Mucosa of descending colon (tissue), 3 donors: ENCODE measurements at regions not wholly inside any gene's neighbourhood (a gene's known extent, or its start where the extent isn't known, plus 50 kb on each side); places are given as distances from the start of the nearest gene placed in this dataset.

Experiments
- ATAC-seq: fragments of 200-7000 bp; cut with Tn5 transposase; one replicate; pipeline ENCODE4 v1.9.1; 2020; ENCODE audit warnings: mild to moderate bottlenecking, moderate library complexity
- DNase-seq, 3 donors: peaks; one replicate each; pipeline ENCODE4 v3.0.0-alpha.2; 2020
- H3K36me3 ChIP-seq: fragments of 200-600 bp; one replicate; pipeline ENCODE4 v1.8.0; 2021; ENCODE audit warnings: low read depth, mild to moderate bottlenecking
- H3K4me1 ChIP-seq: fragments of 200-600 bp; one replicate; pipeline ENCODE4 v1.8.0; 2021; ENCODE audit warnings: low read depth, mild to moderate bottlenecking
- H3K4me3 ChIP-seq: fragments of 200-600 bp; one replicate; pipeline ENCODE4 v1.8.0; 2021; ENCODE audit warnings: mild to moderate bottlenecking
- H3K9me3 ChIP-seq: fragments of 200-600 bp; one replicate; pipeline ENCODE4 v1.8.0; 2021; ENCODE audit warnings: mild to moderate bottlenecking
- CTCF ChIP-seq: fragments of 200-600 bp; IDR thresholded peaks from one replicate; pipeline ENCODE4 v1.8.0; 2022; ENCODE audit warnings: antibody characterized with exemption, mild to moderate bottlenecking
- intact Hi-C, 2 donors: fragments of 100-400 bp; cut with DNase I in 1 of 2; cut with micrococcal nuclease in 1 of 2; formaldehyde crosslinking; loops; one replicate each; pipeline versions ENCODE4 v1.11.0 to v1.11.1; 2022; cut with DNase I, micrococcal nuclease
- donor health status: DM: no; HTN: no; CAD: no; lungs with moderate emphysema.
- donor health status: DM: no; HTN: no; CAD: no.
- donor health status: DM: no; HTN: yes; CAD: no.

- no peak for TF ChIP-seq CTCF
- Histone ChIP-seq H3K9me3 (peaks cover 10% of the 10 kb centered on the region), H3K36me3 (no peaks in the 10 kb centered on the region), H3K4me1 (no peaks in the 10 kb centered on the region), H3K4me3 (no peak overlapping the region)
- DNase-seq (no peak), ATAC-seq (no peak)
- intact Hi-C loops = no loop called here
Measured at GRCh38 chr6:94478133-94479005, 1059.0 kb upstream of the EPHA7 start.

- Histone ChIP-seq H3K4me3 (no peak overlapping the region), H3K4me1 (no peaks in the 10 kb centered on the region), H3K9me3 (no peaks in the 10 kb centered on the region), H3K36me3 (no peaks in the 10 kb centered on the region)
- DNase-seq (no peak), ATAC-seq (no peak)
- intact Hi-C loops = no loop called here
- TF ChIP-seq CTCF = no peak
Measured at GRCh38 chr6:94468830-94469229, 1049.5 kb upstream of the EPHA7 start.

GRCh38 chr6:94464018-94464510, 1044.7 kb upstream of the EPHA7 start:
- no peak for DNase-seq
- Histone ChIP-seq H3K36me3 (no peaks in the 10 kb centered on the region), H3K4me1 (no peaks in the 10 kb centered on the region), H3K4me3 (no peak overlapping the region), H3K9me3 (no peaks in the 10 kb centered on the region)
- no peak for TF ChIP-seq CTCF
- ATAC-seq = no peak
- intact Hi-C loops = no loop called here

GRCh38 chr6:94463306-94463705, 1043.9 kb upstream of the EPHA7 start:
- intact Hi-C loops = no loop called here
- Histone ChIP-seq H3K4me1 (no peaks in the 10 kb centered on the region), H3K4me3 (no peak overlapping the region), H3K9me3 (no peaks in the 10 kb centered on the region), H3K36me3 (no peaks in the 10 kb centered on the region)
- DNase-seq = no peak
- ATAC-seq = no peak
- TF ChIP-seq CTCF = no peak

- Histone ChIP-seq H3K9me3 (no peaks in the 10 kb centered on the region), H3K36me3 (no peaks in the 10 kb centered on the region), H3K4me1 (no peaks in the 10 kb centered on the region), H3K4me3 (no peak overlapping the region)
- DNase-seq (no peak), ATAC-seq (no peak)
- TF ChIP-seq CTCF = no peak
- intact Hi-C loops = no loop called here
Measured at GRCh38 chr6:94462231-94462630, 1042.9 kb upstream of the EPHA7 start.
